ENCODE measurements at regions not wholly inside any gene's neighbourhood (a gene's known extent, or its start where the extent isn't known, plus 50 kb on each side); places are given as distances from the start of the nearest gene placed in this dataset.
"Not testable (repeated sequence)": the region's sequence is repeated elsewhere in the genome, so short reads cannot be mapped to it uniquely, and the experiment has no call there.

GRCh38 chr17:52895272-52895671 lies 736.8 kb upstream of the CA10 start:
- intact Hi-C loops (cut with DNase I), result no loop called here
- H3K4me3 ChIP-seq (replicated peaks in 1 of 3), result no peak overlapping the region

DNA sequence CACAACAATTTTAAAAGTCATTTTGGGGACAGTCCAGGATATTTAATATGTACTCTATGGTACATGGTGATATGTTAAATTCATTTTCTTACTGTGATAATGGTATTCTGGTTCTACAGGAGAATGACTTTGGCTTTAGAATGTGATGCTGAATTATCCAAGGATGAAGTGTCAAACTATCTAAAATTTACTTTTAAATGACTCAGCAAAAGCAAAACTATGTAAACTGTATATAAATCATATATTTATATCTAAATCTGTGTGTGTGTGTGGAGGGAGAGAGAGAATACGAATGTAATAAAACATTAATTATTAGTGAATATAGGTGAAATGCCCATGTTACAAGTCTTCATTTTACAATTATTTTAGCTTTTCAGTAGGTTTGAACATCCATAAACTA lies 733.8 kb upstream of the CA10 start:
- DNase-seq, result no peak
- H3K4me3 ChIP-seq (replicated peaks in 1 of 3), result no peak overlapping the region
- no peaks in the 10 kb centered on the region for H3K4me1 ChIP-seq
- no peaks in the 10 kb centered on the region for H3K27me3 ChIP-seq
- 84 to 86% methylated on average over 1 of the region's 1 CpG for WGBS, 2 donors
- TF ChIP-seq, protein P1, sequence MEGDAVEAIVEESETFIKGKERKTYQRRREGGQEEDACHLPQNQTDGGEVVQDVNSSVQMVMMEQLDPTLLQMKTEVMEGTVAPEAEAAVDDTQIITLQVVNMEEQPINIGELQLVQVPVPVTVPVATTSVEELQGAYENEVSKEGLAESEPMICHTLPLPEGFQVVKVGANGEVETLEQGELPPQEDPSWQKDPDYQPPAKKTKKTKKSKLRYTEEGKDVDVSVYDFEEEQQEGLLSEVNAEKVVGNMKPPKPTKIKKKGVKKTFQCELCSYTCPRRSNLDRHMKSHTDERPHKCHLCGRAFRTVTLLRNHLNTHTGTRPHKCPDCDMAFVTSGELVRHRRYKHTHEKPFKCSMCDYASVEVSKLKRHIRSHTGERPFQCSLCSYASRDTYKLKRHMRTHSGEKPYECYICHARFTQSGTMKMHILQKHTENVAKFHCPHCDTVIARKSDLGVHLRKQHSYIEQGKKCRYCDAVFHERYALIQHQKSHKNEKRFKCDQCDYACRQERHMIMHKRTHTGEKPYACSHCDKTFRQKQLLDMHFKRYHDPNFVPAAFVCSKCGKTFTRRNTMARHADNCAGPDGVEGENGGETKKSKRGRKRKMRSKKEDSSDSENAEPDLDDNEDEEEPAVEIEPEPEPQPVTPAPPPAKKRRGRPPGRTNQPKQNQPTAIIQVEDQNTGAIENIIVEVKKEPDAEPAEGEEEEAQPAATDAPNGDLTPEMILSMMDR (IDR thresholded peaks at IDR 0.05), result no peak
- no peak for TF ChIP-seq POLR2A (IDR thresholded peaks at IDR 0.05)
- intact Hi-C loops (cut with DNase I), result no loop called here
- H3K27ac ChIP-seq, result no peak overlapping the region
- H3K36me3 ChIP-seq, result no peaks in the 10 kb centered on the region
- H3K9me3 ChIP-seq, result no peaks in the 10 kb centered on the region

More at GRCh38 chr17:52895272-52895671, 736.8 kb upstream of the CA10 start:
- Histone ChIP-seq H3K36me3 (no peaks in the 10 kb centered on the region), H3K27ac (no peak overlapping the region), H3K27me3 (no peaks in the 10 kb centered on the region), H3K9me3 (no peaks in the 10 kb centered on the region), H3K4me1 (no peaks in the 10 kb centered on the region)
- TF ChIP-seq POLR2A (IDR thresholded peaks at IDR 0.05), result no peak
- TF ChIP-seq, protein P1 (IDR thresholded peaks at IDR 0.05), result no peak
- DNase-seq, result no peak
- WGBS, 2 donors, result 43 to 66% methylated on average over 2 of the region's 2 CpGs

DNA sequence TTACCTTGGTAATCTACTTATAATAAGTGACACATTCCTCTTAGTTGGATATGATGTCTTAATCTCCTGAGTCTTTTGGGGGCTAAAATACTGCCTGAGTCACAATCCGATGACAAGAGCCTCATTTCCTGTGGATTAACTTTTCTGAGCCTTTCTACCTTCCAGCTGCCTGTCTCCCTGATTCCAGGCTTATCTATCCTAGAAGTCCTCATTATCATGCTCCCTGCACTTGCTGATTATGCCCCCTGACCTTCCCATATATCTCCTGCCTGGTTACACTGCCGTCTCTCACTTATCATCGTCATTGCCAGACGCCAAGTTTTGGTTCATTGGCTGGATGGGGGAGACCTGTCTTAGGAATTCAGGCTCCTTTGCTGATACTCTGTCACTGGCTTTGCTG lies 727.4 kb upstream of the CA10 start:
- no peak for TF ChIP-seq POLR2A (IDR thresholded peaks at IDR 0.05)
- TF ChIP-seq, protein P1 (IDR thresholded peaks at IDR 0.05), result no peak
- H3K27ac ChIP-seq, result no peak overlapping the region
- H3K4me1 ChIP-seq, result no peaks in the 10 kb centered on the region
- intact Hi-C loops (cut with DNase I), result no loop called here
- H3K27me3 ChIP-seq, result no peaks in the 10 kb centered on the region
- DNase-seq, result no peak
- no peak overlapping the region for H3K4me3 ChIP-seq (replicated peaks in 1 of 3)
- no peaks in the 10 kb centered on the region for H3K36me3 ChIP-seq
- no peaks in the 10 kb centered on the region for H3K9me3 ChIP-seq
- WGBS, 2 donors, result 68 to 74% methylated on average over 4 of the region's 4 CpGs

DNA sequence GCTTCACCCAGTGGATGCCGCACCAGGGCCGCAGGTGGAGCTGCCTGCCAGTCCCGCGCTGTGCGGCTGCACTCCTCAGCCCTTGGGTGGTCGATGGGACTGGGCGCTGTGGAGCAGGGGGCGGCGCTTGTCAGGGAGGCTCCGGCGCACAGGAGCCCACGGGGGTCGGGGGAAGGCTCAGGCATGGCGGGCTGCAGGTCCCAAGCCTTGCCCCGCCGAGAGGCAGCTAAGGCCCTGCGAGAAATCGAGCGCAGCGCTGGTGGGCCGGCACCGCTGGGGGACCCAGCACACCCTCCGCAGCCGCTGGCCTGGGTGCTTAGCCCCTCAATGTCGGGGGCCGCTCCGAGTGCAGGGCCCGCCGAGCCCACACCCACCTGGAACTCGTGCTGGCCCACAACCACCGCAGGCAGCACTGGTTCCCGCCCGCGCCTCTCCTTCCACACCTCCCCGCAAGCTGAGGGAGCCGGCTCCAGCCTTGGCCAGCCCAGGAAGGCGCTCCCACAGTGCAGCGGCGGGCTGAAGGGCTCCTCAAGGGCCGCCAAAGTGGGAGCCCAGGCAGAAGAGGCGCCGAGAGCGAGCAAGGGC lies 725.5 kb upstream of the CA10 start:
- peak; percentile 25 to 65 for DNase-seq
- H3K27me3 ChIP-seq; H3K4me1 ChIP-seq; intact Hi-C loops (cut with DNase I); H3K4me3 ChIP-seq (replicated peaks in 1 of 3); H3K9me3 ChIP-seq; H3K27ac ChIP-seq; H3K36me3 ChIP-seq: not testable (repeated sequence)
- 47 to 48% methylated on average over 17 of the region's 43 CpGs for WGBS, 2 donors

DNA sequence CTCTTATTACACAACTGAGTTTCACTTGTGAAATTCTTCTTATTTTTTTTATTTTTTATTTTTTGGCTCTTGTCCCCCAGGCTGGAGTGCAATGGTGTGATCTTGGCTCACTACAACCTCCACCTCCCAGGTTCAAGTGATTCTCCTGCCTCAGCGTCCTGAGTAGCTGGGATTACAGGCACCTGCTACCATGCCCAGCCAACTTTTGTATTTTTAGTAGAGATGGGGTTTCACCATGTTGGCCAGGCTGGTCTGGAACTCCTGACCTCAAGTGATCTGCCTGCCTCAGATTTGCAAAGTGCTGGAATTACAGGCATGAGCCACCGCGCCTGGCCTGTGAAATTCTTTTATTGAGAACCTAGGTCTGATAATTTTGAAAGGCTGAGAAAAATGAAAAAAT lies 688.3 kb upstream of the CA10 start:
- H3K4me3 ChIP-seq (replicated peaks in 1 of 3); intact Hi-C loops (cut with DNase I); H3K9me3 ChIP-seq; DNase-seq; H3K36me3 ChIP-seq; H3K27ac ChIP-seq; H3K4me1 ChIP-seq; H3K27me3 ChIP-seq: not testable (repeated sequence)
- 86 to 91% methylated on average over 3 of the region's 3 CpGs for WGBS, 2 donors

GRCh38 chr17:52841971-52842370 lies 683.5 kb upstream of the CA10 start:
- Histone ChIP-seq H3K36me3 (no peaks in the 10 kb centered on the region), H3K4me3 (replicated peaks in 1 of 3) (no peak overlapping the region), H3K27me3 (no peaks in the 10 kb centered on the region), H3K27ac (no peak overlapping the region), H3K9me3 (no peaks in the 10 kb centered on the region), H3K4me1 (no peaks in the 10 kb centered on the region)
- TF ChIP-seq, protein P1 (IDR thresholded peaks at IDR 0.05), result no peak
- no peak for TF ChIP-seq POLR2A (IDR thresholded peaks at IDR 0.05)
- intact Hi-C loops (cut with DNase I), result no loop called here
- 95 to 97% methylated on average over 12 of the region's 12 CpGs for WGBS, 2 donors
- DNase-seq, result no peak

Data from thyroid gland (tissue), 4 donors.